Endothelial cell of umbilical vein (primary cell): ENCODE measurements at regions not wholly inside any gene's neighbourhood (a gene's known extent, or its start where the extent isn't known, plus 50 kb on each side); places are given as distances from the start of the nearest gene placed in this dataset.

Source experiments
- BruUV-seq: library from RNA; stranded (reverse); fragments of 400-500 nt; replicated peaks from 2 replicates; lab custom pipeline; 2021; lab: Mats Ljungman, UMichigan
- CTCF ChIA-PET: fragments of 300-600, 350-600 bp; sonication (Branson Sonifier 250); formaldehyde crosslinking; loops from one replicate; lab custom pipeline; 2021; ENCODE audit warnings: antibody characterized with exemption, inconsistent platforms; lab: Charles Lee
- POLR2A ChIA-PET: fragments of 300-600, 350-600 bp; sonication (Branson Sonifier 250); formaldehyde crosslinking; loops from one replicate; lab custom pipeline; 2021; ENCODE audit warnings: antibody characterized with exemption, inconsistent platforms; lab: Charles Lee
- DNase-seq: peaks from one replicate; pipeline ENCODE4 v3.0.0-alpha.2; 2011; ENCODE audit warnings: low read depth, low spot score
- FAIRE-seq: peaks from 2 replicates; lab custom pipeline; 2011; peaks lifted over from hg19 to GRCh38; lab: Jason Lieb, UNC
- H2AFZ ChIP-seq: 2 replicates; pipeline ENCODE4 v1.6.0; 2012; ENCODE audit warnings: low read depth, low read length, control low read depth, inconsistent platforms
- H3K27ac ChIP-seq: 2 replicates; pipeline ENCODE4 v1.5.1; 2011; ENCODE audit warnings: low read depth, mild to moderate bottlenecking, control low read depth, low read length, moderate library complexity; ENCODE audit not compliant: insufficient read depth
- H3K27me3 ChIP-seq, 2 experiments: 2 replicates each; pipeline versions ENCODE4 v1.6.0 to v1.6.1; 2011; ENCODE audit warnings: low read length in 2 of 2, mixed read lengths in 1 of 2; ENCODE audit not compliant: control insufficient read depth in 2 of 2, insufficient read depth in 2 of 2
- H3K36me3 ChIP-seq, 2 experiments: 2 replicates in 1 of 2; 3 replicates in 1 of 2; pipeline ENCODE4 v1.5.1; 2011; ENCODE audit warnings: low read length in 2 of 2, mild to moderate bottlenecking in 1 of 2, moderate library complexity in 1 of 2; ENCODE audit not compliant: control insufficient read depth in 2 of 2, insufficient read depth in 2 of 2; ENCODE audit errors: extremely low read depth in 1 of 2
- H3K4me1 ChIP-seq: 3 replicates; pipeline ENCODE4 v1.5.1; 2011; ENCODE audit warnings: mild to moderate bottlenecking, low read length; ENCODE audit not compliant: control insufficient read depth, insufficient read depth; ENCODE audit errors: extremely low read depth
- H3K4me2 ChIP-seq: 2 replicates; pipeline ENCODE4 v1.6.1; 2011; ENCODE audit warnings: low read length, control low read depth, mixed read lengths; ENCODE audit not compliant: insufficient read depth
- H3K4me3 ChIP-seq, 3 experiments: fragments of 200-600 bp in 1 of 3; sonication (generic), shearing (Covaris generic) in 1 of 3; replicated peaks in 1 of 3; 2 replicates each; pipeline ENCODE4 v1.5.1; 2011 to 2016; ENCODE audit warnings: control low read depth in 3 of 3, low read length in 3 of 3, mild to moderate bottlenecking in 2 of 3, inconsistent platforms in 1 of 3, low read depth in 1 of 3, moderate library complexity in 1 of 3; ENCODE audit not compliant: insufficient read depth in 1 of 3
- H3K79me2 ChIP-seq: 2 replicates; pipeline ENCODE4 v1.6.0; 2012; ENCODE audit warnings: low read length, inconsistent platforms; ENCODE audit not compliant: control insufficient read depth, insufficient read depth
- H3K9ac ChIP-seq: replicated peaks from 2 replicates; pipeline ENCODE3; 2011; ENCODE audit warnings: low read length, control low read depth; ENCODE audit not compliant: insufficient read depth; ENCODE audit errors: extremely low read depth
- H3K9me1 ChIP-seq: replicated peaks from 3 replicates; pipeline ENCODE4 v1.6.0; 2011; ENCODE audit warnings: mild to moderate bottlenecking, low read length; ENCODE audit not compliant: control insufficient read depth, insufficient read depth; ENCODE audit errors: extremely low read depth
- H3K9me3 ChIP-seq: replicated peaks from 2 replicates; pipeline ENCODE4 v1.5.1; 2012; ENCODE audit warnings: low read length, inconsistent platforms; ENCODE audit not compliant: control insufficient read depth, insufficient read depth
- H4K20me1 ChIP-seq: replicated peaks from 2 replicates; pipeline ENCODE3; 2011; ENCODE audit warnings: mild to moderate bottlenecking, low read length; ENCODE audit not compliant: control insufficient read depth, insufficient read depth; ENCODE audit errors: extremely low read depth
- EZH2 ChIP-seq: IDR thresholded peaks from 2 replicates; pipeline ENCODE4 v1.6.1; 2012; ENCODE audit warnings: borderline replicate concordance, low read depth, mild to moderate bottlenecking, moderate library complexity, low read length, inconsistent platforms; ENCODE audit not compliant: severe bottlenecking
- FOS ChIP-seq: IDR thresholded peaks from 2 replicates; pipeline ENCODE4 v1.6.1; 2011; ENCODE audit warnings: mild to moderate bottlenecking, low read length, moderate library complexity, borderline replicate concordance; ENCODE audit not compliant: insufficient read depth
- JUN ChIP-seq: IDR thresholded peaks from 2 replicates; pipeline ENCODE4 v1.6.1; 2011; ENCODE audit warnings: borderline replicate concordance, low read depth; ENCODE audit not compliant: insufficient read length, insufficient read depth
- MAX ChIP-seq: IDR thresholded peaks from 2 replicates; pipeline ENCODE4 v1.6.1; 2011; ENCODE audit not compliant: insufficient read depth, insufficient read length
- MYC ChIP-seq: IDR thresholded peaks from one replicate; pipeline ENCODE4 v1.6.1; 2011; ENCODE audit warnings: mild to moderate bottlenecking, low read depth, low read length
- POLR2A ChIP-seq: IDR thresholded peaks from 2 replicates; pipeline ENCODE4 v1.6.1; 2012; ENCODE audit warnings: low read depth, mild to moderate bottlenecking, control low read depth, low read length
- POLR2AphosphoS5 ChIP-seq: IDR thresholded peaks from 2 replicates; pipeline ENCODE4 v1.6.1; 2012; ENCODE audit warnings: low read depth, mild to moderate bottlenecking, control low read depth, low read length, moderate library complexity; ENCODE audit not compliant: insufficient read depth
- dilution Hi-C: fragments of 300-500 bp; cut with MboI; formaldehyde crosslinking; loops from one replicate; pipeline ENCODE4 v1.15.0; 2019; ENCODE audit warnings: low sequenced_read_pairs; ENCODE audit not compliant: extremely low pct_ligation_motif_present
- intact Hi-C: fragments of 100-400 bp; cut with micrococcal nuclease; formaldehyde crosslinking; loops from one replicate; pipeline ENCODE4 v1.10.0; 2022
- TF ChIP-seq, protein P1 (sequence below), 2 donors: IDR thresholded peaks; 1 replicate in 1 of 2; 2 replicates in 1 of 2; pipeline ENCODE4 v1.5.1; 2011; ENCODE audit warnings: low read length in 2 of 2, mild to moderate bottlenecking in 2 of 2, moderate library complexity in 2 of 2, control low read depth in 1 of 2, inconsistent platforms in 1 of 2, low read depth in 1 of 2; ENCODE audit not compliant: insufficient read depth in 1 of 2; ENCODE audit errors: extremely low read depth in 1 of 2

GRCh38 chr18:78894033-78894305 lies 85.6 kb upstream of the SALL3 start:
- H4K20me1 ChIP-seq, result no peaks in the 10 kb centered on the region
- no peak overlapping the region for H3K9ac ChIP-seq
- H3K9me3 ChIP-seq, result peaks cover 4% of the 10 kb centered on the region
- H3K9me1 ChIP-seq, result no peaks in the 10 kb centered on the region
- H3K4me1 ChIP-seq, result no peaks in the 10 kb centered on the region
- no peak overlapping the region for H2AFZ ChIP-seq
- no peaks in the 10 kb centered on the region for H3K36me3 ChIP-seq
- no peaks in the 10 kb centered on the region for H3K79me2 ChIP-seq
- no peak overlapping the region for H3K27ac ChIP-seq
- BruUV-seq, result no TSS peak
- dilution Hi-C loops (no loop called here), intact Hi-C loops (no loop called here)
- H3K4me3 ChIP-seq, result no peak overlapping the region
- H3K27me3 ChIP-seq, result no peaks in the 10 kb centered on the region
- POLR2A ChIA-PET, result no interaction called here
- DNase-seq, result no peak
- no peak for FAIRE-seq
- TF ChIP-seq POLR2A (no peak), MAX (no peak), JUN (no peak), POLR2AphosphoS5 (no peak), FOS (no peak), EZH2 (no peak), MYC (no peak)
- TF ChIP-seq, protein P1, sequence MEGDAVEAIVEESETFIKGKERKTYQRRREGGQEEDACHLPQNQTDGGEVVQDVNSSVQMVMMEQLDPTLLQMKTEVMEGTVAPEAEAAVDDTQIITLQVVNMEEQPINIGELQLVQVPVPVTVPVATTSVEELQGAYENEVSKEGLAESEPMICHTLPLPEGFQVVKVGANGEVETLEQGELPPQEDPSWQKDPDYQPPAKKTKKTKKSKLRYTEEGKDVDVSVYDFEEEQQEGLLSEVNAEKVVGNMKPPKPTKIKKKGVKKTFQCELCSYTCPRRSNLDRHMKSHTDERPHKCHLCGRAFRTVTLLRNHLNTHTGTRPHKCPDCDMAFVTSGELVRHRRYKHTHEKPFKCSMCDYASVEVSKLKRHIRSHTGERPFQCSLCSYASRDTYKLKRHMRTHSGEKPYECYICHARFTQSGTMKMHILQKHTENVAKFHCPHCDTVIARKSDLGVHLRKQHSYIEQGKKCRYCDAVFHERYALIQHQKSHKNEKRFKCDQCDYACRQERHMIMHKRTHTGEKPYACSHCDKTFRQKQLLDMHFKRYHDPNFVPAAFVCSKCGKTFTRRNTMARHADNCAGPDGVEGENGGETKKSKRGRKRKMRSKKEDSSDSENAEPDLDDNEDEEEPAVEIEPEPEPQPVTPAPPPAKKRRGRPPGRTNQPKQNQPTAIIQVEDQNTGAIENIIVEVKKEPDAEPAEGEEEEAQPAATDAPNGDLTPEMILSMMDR (IDR thresholded peaks at IDR 0.05; ENCODE audit: extremely low read depth in 1 of 2, insufficient read depth in 1 of 2, low read depth in 1 of 2, low read length in 2 of 2), result no peak
- no peak overlapping the region for H3K4me2 ChIP-seq
- CTCF ChIA-PET, result no interaction called here
